ENCODE measurements at regions not wholly inside any gene's neighbourhood (a gene's known extent, or its start where the extent isn't known, plus 50 kb on each side); places are given as distances from the start of the nearest gene placed in this dataset.

- H3K27me3 ChIP-seq (ENCODE audit: control insufficient read depth, insufficient read depth, low read length), result no peaks in the 10 kb centered on the region
- H3K4me3 ChIP-seq (replicated peaks in 1 of 4; ENCODE audit: control extremely low read depth in 1 of 4, insufficient read depth in 1 of 4, low read depth in 3 of 4, low read length in 4 of 4), result no peak overlapping the region
- no peak overlapping the region for H3K9ac ChIP-seq (ENCODE audit: insufficient read depth, low read length)
- H2AFZ ChIP-seq (ENCODE audit: low read length), result no peak overlapping the region
- no peak overlapping the region for H3K4me2 ChIP-seq (ENCODE audit: extremely low read depth, insufficient read depth, low read length)
- DNase-seq (ENCODE audit: low read depth in 2 of 2), result peak in 1 of 2 donors; percentile 14
- H3K36me3 ChIP-seq (ENCODE audit: control insufficient read depth, insufficient read depth, low read length), result no peaks in the 10 kb centered on the region
- no peaks in the 10 kb centered on the region for H3K79me2 ChIP-seq (ENCODE audit: control insufficient read depth, insufficient read depth, low read length)
- H4K20me1 ChIP-seq (ENCODE audit: control insufficient read depth, extremely low read depth, insufficient read depth, low read length), result no peaks in the 10 kb centered on the region
- H3K4me1 ChIP-seq (ENCODE audit: control insufficient read depth, extremely low read depth, insufficient read depth, low read length), result no peaks in the 10 kb centered on the region
- TF ChIP-seq CTCF (conservative IDR thresholded peaks at IDR 0.05 in 1 of 2, IDR thresholded peaks at IDR 0.05 in 1 of 2; ENCODE audit: low read depth in 1 of 2, low read length in 2 of 2) (no peak), EZH2 (IDR thresholded peaks at IDR 0.05; ENCODE audit: low read length, missing control alignments) (no peak)
- H3K9me3 ChIP-seq (ENCODE audit: control insufficient read depth, insufficient read depth, low read depth, low read length), result no peaks in the 10 kb centered on the region
- H3K27ac ChIP-seq (ENCODE audit: insufficient read depth, low read length), result no peak overlapping the region
Observed at GRCh38 chr2:226376516-226377180, 423.0 kb downstream of the IRS1 start.

GRCh38 chr2:226366920-226367319, 432.7 kb downstream of the IRS1 start:
- H3K27ac ChIP-seq (ENCODE audit: insufficient read depth, low read length), result no peak overlapping the region
- H3K36me3 ChIP-seq (ENCODE audit: control insufficient read depth, insufficient read depth, low read length), result no peaks in the 10 kb centered on the region
- no peak overlapping the region for H3K9ac ChIP-seq (ENCODE audit: insufficient read depth, low read length)
- H3K4me2 ChIP-seq (ENCODE audit: extremely low read depth, insufficient read depth, low read length), result no peak overlapping the region
- no peaks in the 10 kb centered on the region for H3K79me2 ChIP-seq (ENCODE audit: control insufficient read depth, insufficient read depth, low read length)
- H3K4me3 ChIP-seq (replicated peaks in 1 of 4; ENCODE audit: control extremely low read depth in 1 of 4, insufficient read depth in 1 of 4, low read depth in 3 of 4, low read length in 4 of 4), result no peak overlapping the region
- TF ChIP-seq CTCF (conservative IDR thresholded peaks at IDR 0.05 in 1 of 2, IDR thresholded peaks at IDR 0.05 in 1 of 2; ENCODE audit: low read depth in 1 of 2, low read length in 2 of 2) (no peak), EZH2 (IDR thresholded peaks at IDR 0.05; ENCODE audit: low read length, missing control alignments) (no peak)
- no peaks in the 10 kb centered on the region for H3K9me3 ChIP-seq (ENCODE audit: control insufficient read depth, insufficient read depth, low read depth, low read length)
- no peaks in the 10 kb centered on the region for H4K20me1 ChIP-seq (ENCODE audit: control insufficient read depth, extremely low read depth, insufficient read depth, low read length)
- peaks cover 4% of the 10 kb centered on the region for H3K4me1 ChIP-seq (ENCODE audit: control insufficient read depth, extremely low read depth, insufficient read depth, low read length)
- H3K27me3 ChIP-seq (ENCODE audit: control insufficient read depth, insufficient read depth, low read length), result no peaks in the 10 kb centered on the region
- DNase-seq (ENCODE audit: low read depth in 2 of 2), result no peak
- H2AFZ ChIP-seq (ENCODE audit: low read length), result no peak overlapping the region

- no peaks in the 10 kb centered on the region for H3K27me3 ChIP-seq (ENCODE audit: control insufficient read depth, insufficient read depth, low read length)
- no peak overlapping the region for H3K9ac ChIP-seq (ENCODE audit: insufficient read depth, low read length)
- no peaks in the 10 kb centered on the region for H3K9me3 ChIP-seq (ENCODE audit: control insufficient read depth, insufficient read depth, low read depth, low read length)
- no peak overlapping the region for H3K4me2 ChIP-seq (ENCODE audit: extremely low read depth, insufficient read depth, low read length)
- no peaks in the 10 kb centered on the region for H4K20me1 ChIP-seq (ENCODE audit: control insufficient read depth, extremely low read depth, insufficient read depth, low read length)
- H3K4me3 ChIP-seq (replicated peaks in 1 of 4; ENCODE audit: control extremely low read depth in 1 of 4, insufficient read depth in 1 of 4, low read depth in 3 of 4, low read length in 4 of 4), result no peak overlapping the region
- no peaks in the 10 kb centered on the region for H3K36me3 ChIP-seq (ENCODE audit: control insufficient read depth, insufficient read depth, low read length)
- H3K27ac ChIP-seq (ENCODE audit: insufficient read depth, low read length), result no peak overlapping the region
- H3K4me1 ChIP-seq (ENCODE audit: control insufficient read depth, extremely low read depth, insufficient read depth, low read length), result peaks cover 4% of the 10 kb centered on the region
- no peak overlapping the region for H2AFZ ChIP-seq (ENCODE audit: low read length)
- DNase-seq (ENCODE audit: low read depth in 2 of 2), result no peak
- TF ChIP-seq CTCF (conservative IDR thresholded peaks at IDR 0.05 in 1 of 2, IDR thresholded peaks at IDR 0.05 in 1 of 2; ENCODE audit: low read depth in 1 of 2, low read length in 2 of 2), result no peak
- no peak for TF ChIP-seq EZH2 (IDR thresholded peaks at IDR 0.05; ENCODE audit: low read length, missing control alignments)
- H3K79me2 ChIP-seq (ENCODE audit: control insufficient read depth, insufficient read depth, low read length), result no peaks in the 10 kb centered on the region
Observed at GRCh38 chr2:226364217-226364616, 435.4 kb downstream of the IRS1 start.
